ENCODE measurements at regions not wholly inside any gene's neighbourhood (a gene's known extent, or its start where the extent isn't known, plus 50 kb on each side); places are given as distances from the start of the nearest gene placed in this dataset.

GRCh38 chr16:76052725-76053124, 224.5 kb upstream of the CNTNAP4 start:
- in situ Hi-C loops (cut with HindIII; ENCODE audit: low pct_unique_long_range_greater_than_20kb, low sequenced_read_pairs): no loop called here
- no peaks in the 10 kb centered on the region for H3K4me1 ChIP-seq (ENCODE audit: control insufficient read depth, insufficient read depth, low read length)
- no peak overlapping the region for H3K27ac ChIP-seq (ENCODE audit: low read length)
- no peaks in the 10 kb centered on the region for H3K9me3 ChIP-seq (ENCODE audit: control insufficient read depth, insufficient read depth, low read depth, low read length)
- intact Hi-C loops (cut with micrococcal nuclease; ENCODE audit: unreplicated experiment): no loop called here
- H3K36me3 ChIP-seq (ENCODE audit: control insufficient read depth, insufficient read depth, low read length): no peaks in the 10 kb centered on the region
- ChIA-PET CTCF (no interaction called here), POLR2A (no interaction called here)
- BruUV-seq (replicated peaks): no TSS peak
- TF ChIP-seq TCF7L2 (IDR thresholded peaks at IDR 0.05; ENCODE audit: low read depth, low read length): no peak
- TF ChIP-seq POLR2AphosphoS5 (IDR thresholded peaks at IDR 0.05; ENCODE audit: low read depth, low read length): no peak
- TF ChIP-seq SIN3A (IDR thresholded peaks at IDR 0.05; ENCODE audit: borderline replicate concordance, insufficient read depth, low read depth, low read length): no peak
- TF ChIP-seq CTCF (IDR thresholded peaks at IDR 0.05): no peak
- no peak for TF ChIP-seq REST (IDR thresholded peaks at IDR 0.05; ENCODE audit: insufficient read depth in 1 of 2, low read depth in 2 of 2, low read length in 1 of 2)
- H3K27me3 ChIP-seq (ENCODE audit: control insufficient read depth, insufficient read depth, low read length): no peaks in the 10 kb centered on the region
- no peak overlapping the region for H3K4me3 ChIP-seq (ENCODE audit: low read depth in 2 of 2, low read length in 2 of 2)
- no peak for ATAC-seq
- DNase-seq (ENCODE audit: low read depth, low spot score): no peak

- Histone ChIP-seq H3K4me1 (ENCODE audit: control insufficient read depth, insufficient read depth, low read length) (no peaks in the 10 kb centered on the region), H3K9me3 (ENCODE audit: control insufficient read depth, insufficient read depth, low read depth, low read length) (no peaks in the 10 kb centered on the region), H3K27ac (ENCODE audit: low read length) (no peak overlapping the region), H3K36me3 (ENCODE audit: control insufficient read depth, insufficient read depth, low read length) (no peaks in the 10 kb centered on the region), H3K27me3 (ENCODE audit: control insufficient read depth, insufficient read depth, low read length) (no peaks in the 10 kb centered on the region), H3K4me3 (ENCODE audit: low read depth in 2 of 2, low read length in 2 of 2) (no peak overlapping the region)
- DNase-seq (ENCODE audit: low read depth, low spot score) (no peak), ATAC-seq (no peak)
- intact Hi-C loops (cut with micrococcal nuclease; ENCODE audit: unreplicated experiment): no loop called here
- in situ Hi-C loops (cut with HindIII; ENCODE audit: low pct_unique_long_range_greater_than_20kb, low sequenced_read_pairs): no loop called here
- TF ChIP-seq SIN3A (IDR thresholded peaks at IDR 0.05; ENCODE audit: borderline replicate concordance, insufficient read depth, low read depth, low read length): no peak
- TF ChIP-seq TCF7L2 (IDR thresholded peaks at IDR 0.05; ENCODE audit: low read depth, low read length): no peak
- ChIA-PET CTCF (no interaction called here), POLR2A (no interaction called here)
- BruUV-seq (replicated peaks): no TSS peak
Observed at GRCh38 chr16:76059186-76059585, 218.0 kb upstream of the CNTNAP4 start.

GRCh38 chr16:76059701-76060100, 217.5 kb upstream of the CNTNAP4 start:
- CTCF ChIA-PET: no interaction called here
- in situ Hi-C loops (cut with HindIII; ENCODE audit: low pct_unique_long_range_greater_than_20kb, low sequenced_read_pairs): no loop called here

More at GRCh38 chr16:76059701-76060100, 217.5 kb upstream of the CNTNAP4 start:
- BruUV-seq (replicated peaks): no TSS peak
- Histone ChIP-seq H3K9me3 (ENCODE audit: control insufficient read depth, insufficient read depth, low read depth, low read length) (no peaks in the 10 kb centered on the region), H3K27ac (ENCODE audit: low read length) (no peak overlapping the region), H3K4me1 (ENCODE audit: control insufficient read depth, insufficient read depth, low read length) (no peaks in the 10 kb centered on the region), H3K27me3 (ENCODE audit: control insufficient read depth, insufficient read depth, low read length) (no peaks in the 10 kb centered on the region), H3K4me3 (ENCODE audit: low read depth in 2 of 2, low read length in 2 of 2) (no peak overlapping the region), H3K36me3 (ENCODE audit: control insufficient read depth, insufficient read depth, low read length) (no peaks in the 10 kb centered on the region)
- intact Hi-C loops (cut with micrococcal nuclease; ENCODE audit: unreplicated experiment): no loop called here
- POLR2A ChIA-PET: no interaction called here
- no peak for TF ChIP-seq SIN3A (IDR thresholded peaks at IDR 0.05; ENCODE audit: borderline replicate concordance, insufficient read depth, low read depth, low read length)
- no peak for TF ChIP-seq CTCF (IDR thresholded peaks at IDR 0.05)
- no peak for TF ChIP-seq REST (IDR thresholded peaks at IDR 0.05; ENCODE audit: insufficient read depth in 1 of 2, low read depth in 2 of 2, low read length in 1 of 2)
- ATAC-seq (no peak), DNase-seq (ENCODE audit: low read depth, low spot score) (no peak)
